A172 (cell line): ENCODE measurements at regions not wholly inside any gene's neighbourhood (a gene's known extent, or its start where the extent isn't known, plus 50 kb on each side); places are given as distances from the start of the nearest gene placed in this dataset.

Experiments used
- DNase-seq: peaks from one replicate; pipeline ENCODE4 v3.0.0-alpha.2; 2015; ENCODE audit warnings: low spot score

- no peak for DNase-seq
Measured at GRCh38 chr9:109549386-109549785, 51.3 kb upstream of the PTPN3 start.

GRCh38 chr9:109551651-109552050 is 53.5 kb upstream of the PTPN3 start:
- no peak for DNase-seq

GRCh38 chr9:109555215-109555614 is 57.1 kb upstream of the PTPN3 start:
- no peak for DNase-seq

- DNase-seq = no peak
Measured at GRCh38 chr9:109556061-109556460, 58.0 kb upstream of the PTPN3 start.

- DNase-seq = no peak
Measured at GRCh38 chr9:109556786-109557185, 58.7 kb upstream of the PTPN3 start.

- no peak for DNase-seq
Measured at GRCh38 chr9:109557481-109557880, 59.4 kb upstream of the PTPN3 start.

- no peak for DNase-seq
Measured at GRCh38 chr9:109558718-109559151, 60.6 kb upstream of the PTPN3 start.

GRCh38 chr9:109560470-109561132 is 62.5 kb upstream of the PTPN3 start:
- no peak for DNase-seq

GRCh38 chr9:109561137-109561536 is 63.0 kb upstream of the PTPN3 start:
- DNase-seq = no peak

GRCh38 chr9:109568089-109568488 is 70.0 kb upstream of the PTPN3 start:
- DNase-seq = no peak

GRCh38 chr9:109568568-109569210 is 70.6 kb upstream of the PTPN3 start:
- no peak for DNase-seq

- DNase-seq = peak; percentile 75
Measured at GRCh38 chr9:109574061-109574882, 76.2 kb upstream of the PTPN3 start.

GRCh38 chr9:109576762-109577161 is 78.7 kb upstream of the PTPN3 start:
- DNase-seq = no peak

GRCh38 chr9:109579191-109579948 is 81.3 kb upstream of the PTPN3 start:
- DNase-seq = no peak

GRCh38 chr9:109582386-109582785 is 84.3 kb upstream of the PTPN3 start:
- no peak for DNase-seq

GRCh38 chr9:109584205-109584604 is 86.1 kb upstream of the PTPN3 start:
- DNase-seq = no peak

GRCh38 chr9:109585796-109586195 is 87.7 kb upstream of the PTPN3 start:
- DNase-seq = no peak

GRCh38 chr9:109586993-109587392 is 88.9 kb upstream of the PTPN3 start:
- DNase-seq = no peak

- DNase-seq = no peak
Measured at GRCh38 chr9:109588415-109588814, 90.3 kb upstream of the PTPN3 start.

- DNase-seq = no peak
Measured at GRCh38 chr9:109590966-109591365, 92.9 kb upstream of the PTPN3 start.

GRCh38 chr9:109591691-109592090 is 93.6 kb upstream of the PTPN3 start:
- no peak for DNase-seq

GRCh38 chr9:109593612-109594011 is 95.5 kb upstream of the PTPN3 start:
- DNase-seq = no peak
